ENCODE measurements at regions not wholly inside any gene's neighbourhood (a gene's known extent, or its start where the extent isn't known, plus 50 kb on each side); places are given as distances from the start of the nearest gene placed in this dataset.
"Not testable (repeated sequence)": the region's sequence is repeated elsewhere in the genome, so short reads cannot be mapped to it uniquely, and the experiment has no call there.

DNA sequence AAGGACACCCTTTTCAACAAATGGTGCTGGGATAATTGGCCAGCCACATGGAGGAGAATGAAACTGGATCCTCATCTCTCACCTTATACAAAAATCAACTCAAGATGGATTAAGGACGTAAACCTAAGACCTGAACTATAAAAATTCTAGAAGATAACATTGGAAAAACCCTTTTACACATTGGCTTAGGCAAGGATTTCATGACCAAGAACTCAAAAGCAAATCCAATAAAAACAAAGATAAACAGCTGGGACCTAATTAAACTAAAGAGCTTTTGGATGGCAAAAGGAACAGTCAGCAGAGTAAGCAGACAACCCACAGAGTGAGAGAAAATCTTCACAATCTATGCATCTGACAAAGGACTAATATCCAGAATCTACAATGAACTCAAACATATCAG is 96.9 kb upstream of the BNIP2 start:
- not testable (repeated sequence) for DNase-seq (ENCODE audit: low read depth in 2 of 2)

DNA sequence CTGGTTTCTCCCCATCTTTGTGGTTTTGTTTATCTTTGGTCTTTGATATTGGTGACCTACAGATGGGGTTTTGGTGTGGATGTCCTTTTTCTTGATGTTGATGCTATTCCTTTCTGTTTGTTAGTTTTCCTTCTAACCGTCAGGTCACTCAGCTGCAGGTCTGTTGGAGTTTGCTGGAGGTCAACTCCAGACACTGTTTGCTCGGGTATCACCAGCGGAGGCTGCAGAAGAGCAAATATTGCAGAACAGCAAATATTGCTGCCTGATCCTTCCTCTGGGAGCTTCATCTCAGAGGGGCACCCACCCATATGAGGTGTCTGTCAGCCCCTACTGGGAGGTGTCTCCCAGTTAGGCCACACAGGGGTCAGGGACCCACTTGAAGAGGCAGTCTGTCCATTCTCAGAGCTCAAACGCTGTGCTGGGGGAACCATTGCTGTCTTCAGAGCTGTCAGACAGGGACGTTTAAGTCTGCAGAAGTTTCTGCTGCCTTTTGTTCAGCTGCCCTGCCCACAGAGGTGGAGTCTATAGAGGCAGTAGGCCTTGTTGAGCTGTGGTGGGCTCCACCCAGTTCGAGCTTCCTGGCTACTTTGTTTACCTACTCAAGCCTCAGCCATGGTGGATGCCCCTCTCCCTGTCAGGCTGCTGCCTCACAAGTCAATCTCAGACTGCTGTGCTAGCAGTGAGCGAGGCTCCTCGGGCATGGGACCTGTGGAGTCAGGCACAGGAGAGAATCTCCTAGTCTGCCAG is 94.8 kb upstream of the BNIP2 start:
- DNase-seq (ENCODE audit: low read depth in 2 of 2) = not testable (repeated sequence)

DNA sequence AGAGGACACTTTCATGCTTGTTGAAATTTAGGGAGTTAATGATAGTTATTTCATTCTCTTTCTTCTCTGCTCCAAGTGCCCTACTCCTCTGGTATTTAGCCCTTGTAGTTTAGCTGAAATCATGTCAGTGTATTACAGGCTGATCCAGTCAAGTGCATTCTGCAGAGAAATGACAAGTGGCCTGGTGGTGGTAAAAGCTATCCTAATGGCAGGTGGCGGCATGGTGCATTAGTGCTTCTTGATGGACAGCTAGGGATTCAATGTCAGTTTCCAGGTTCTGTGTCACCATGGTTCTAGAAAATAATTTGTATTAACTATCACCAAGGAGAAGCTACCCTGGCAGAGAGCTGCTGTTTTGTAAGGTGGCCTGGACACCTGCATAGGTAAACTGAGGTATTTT is 90.0 kb upstream of the BNIP2 start:
- no peak for DNase-seq (ENCODE audit: low read depth in 2 of 2)

DNA sequence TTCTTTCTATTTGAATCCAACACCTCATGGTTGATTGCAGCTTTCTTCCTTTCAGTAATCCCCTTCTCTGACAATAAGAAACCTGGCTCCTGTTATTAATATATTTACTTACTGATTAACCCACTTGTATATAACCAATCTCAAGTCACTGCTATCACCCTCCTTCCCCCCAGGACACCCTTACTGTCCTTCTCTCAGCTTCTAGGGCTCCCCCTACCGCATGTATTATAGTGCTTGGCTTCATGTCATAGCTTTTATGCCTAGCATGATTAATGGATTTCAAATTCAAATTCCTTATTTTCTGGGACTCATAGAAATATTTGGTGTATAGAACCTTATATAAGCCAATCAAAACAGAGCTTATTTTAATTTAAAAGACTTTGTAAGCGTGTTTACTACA is 75.7 kb upstream of the BNIP2 start:
- DNase-seq (ENCODE audit: low read depth in 2 of 2) = no peak

DNA sequence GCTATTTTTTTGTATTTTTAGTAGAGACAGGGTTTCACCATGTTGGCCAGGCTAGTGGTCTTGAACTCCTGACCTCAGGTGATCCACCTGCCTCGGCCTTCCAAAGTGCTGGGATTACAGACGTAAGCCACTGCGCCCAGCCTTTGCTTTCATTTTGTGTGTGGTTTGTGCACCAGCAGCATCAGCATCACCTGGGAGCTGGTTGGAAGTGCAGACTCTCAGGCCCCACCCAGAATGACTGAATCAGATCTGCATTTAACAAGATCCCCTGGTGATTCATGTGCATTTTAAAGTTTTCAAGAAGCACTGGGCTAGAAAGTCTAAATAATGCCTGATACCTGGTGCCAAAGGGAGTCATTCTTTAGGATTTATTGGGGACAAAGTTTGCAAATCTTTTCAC is 73.4 kb upstream of the BNIP2 start:
- no peak for DNase-seq (ENCODE audit: low read depth in 2 of 2)

DNA sequence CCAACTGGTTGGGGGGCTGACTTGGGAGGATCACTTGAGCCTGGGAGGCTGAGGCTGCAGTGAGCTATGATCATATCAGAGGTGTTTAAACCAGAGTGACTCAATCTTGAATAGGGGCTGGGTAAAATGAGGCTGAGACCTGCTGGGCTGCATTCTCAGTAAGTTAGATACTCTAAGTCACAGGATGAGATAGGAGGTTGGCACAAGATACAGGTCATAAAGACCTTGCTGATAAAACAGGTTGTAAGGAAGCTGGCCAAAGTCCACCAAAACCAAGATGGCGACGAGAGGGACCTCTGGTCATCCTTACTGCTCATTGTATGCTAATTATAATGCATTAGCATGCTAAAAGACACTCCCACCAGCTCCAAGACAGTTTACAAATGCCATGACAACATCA is 71.1 kb upstream of the BNIP2 start:
- DNase-seq (ENCODE audit: low read depth in 2 of 2) = not testable (repeated sequence)

DNA sequence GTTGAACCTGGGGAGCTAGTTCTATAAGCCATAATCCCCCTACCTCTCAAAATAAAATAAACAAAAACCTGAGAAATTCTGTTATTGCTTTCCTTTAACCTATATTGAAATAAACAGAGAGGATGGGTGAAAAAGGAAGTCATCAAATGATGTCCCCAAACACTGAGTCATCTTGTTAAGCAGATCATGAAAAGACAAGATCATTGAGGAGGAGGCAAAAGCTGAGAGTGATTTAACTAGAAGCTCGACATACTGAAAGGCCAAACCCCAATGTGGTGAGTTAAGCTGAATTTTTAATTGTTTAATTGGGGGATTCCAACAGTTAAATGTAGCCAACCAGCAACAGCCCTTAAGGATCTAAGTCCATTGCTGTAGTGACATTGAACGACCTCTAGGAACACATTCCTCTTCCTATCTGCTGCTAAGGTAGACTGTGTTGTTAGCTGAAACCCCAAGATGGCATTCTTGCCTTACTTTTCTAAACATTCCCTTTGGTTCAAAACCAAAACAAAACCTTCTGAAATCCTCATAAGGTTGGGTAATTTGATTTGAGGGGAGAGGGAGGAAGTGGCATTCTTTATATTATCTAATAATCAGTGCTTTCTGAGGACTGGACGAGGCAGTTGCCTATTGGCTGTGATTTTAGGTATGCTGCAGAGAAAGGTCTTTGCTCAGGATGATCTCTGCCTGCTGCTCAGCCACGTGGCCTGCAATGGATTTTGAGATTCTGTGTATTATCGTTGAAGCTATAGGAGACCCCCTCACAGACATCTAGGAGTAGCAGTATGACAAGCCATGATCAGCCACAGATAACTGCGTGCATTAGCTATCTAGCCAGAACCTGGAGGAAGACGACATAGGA is 62.7 kb upstream of the BNIP2 start:
- DNase-seq (ENCODE audit: low read depth in 2 of 2) = no peak

DNA sequence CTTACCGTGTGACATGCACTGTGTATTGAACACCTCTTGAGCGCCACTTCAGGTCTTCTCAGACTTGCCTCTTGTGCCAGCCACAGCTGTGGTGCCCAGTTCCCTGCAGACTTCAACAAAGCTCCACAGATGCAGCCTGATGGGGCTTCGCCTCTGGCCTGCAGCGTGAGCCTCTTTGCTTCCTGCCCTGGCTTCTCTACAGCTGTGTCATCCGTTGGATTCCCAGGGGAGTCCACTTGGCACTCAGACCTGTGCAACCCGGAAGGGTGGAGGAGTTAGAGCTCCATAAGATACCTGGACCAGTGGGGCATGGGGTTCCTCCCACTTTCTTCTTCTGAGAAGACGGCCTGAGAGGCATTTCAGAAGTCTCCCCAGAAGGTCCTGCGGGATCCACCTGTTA is 57.7 kb upstream of the BNIP2 start:
- no peak for DNase-seq (ENCODE audit: low read depth in 2 of 2)

DNA sequence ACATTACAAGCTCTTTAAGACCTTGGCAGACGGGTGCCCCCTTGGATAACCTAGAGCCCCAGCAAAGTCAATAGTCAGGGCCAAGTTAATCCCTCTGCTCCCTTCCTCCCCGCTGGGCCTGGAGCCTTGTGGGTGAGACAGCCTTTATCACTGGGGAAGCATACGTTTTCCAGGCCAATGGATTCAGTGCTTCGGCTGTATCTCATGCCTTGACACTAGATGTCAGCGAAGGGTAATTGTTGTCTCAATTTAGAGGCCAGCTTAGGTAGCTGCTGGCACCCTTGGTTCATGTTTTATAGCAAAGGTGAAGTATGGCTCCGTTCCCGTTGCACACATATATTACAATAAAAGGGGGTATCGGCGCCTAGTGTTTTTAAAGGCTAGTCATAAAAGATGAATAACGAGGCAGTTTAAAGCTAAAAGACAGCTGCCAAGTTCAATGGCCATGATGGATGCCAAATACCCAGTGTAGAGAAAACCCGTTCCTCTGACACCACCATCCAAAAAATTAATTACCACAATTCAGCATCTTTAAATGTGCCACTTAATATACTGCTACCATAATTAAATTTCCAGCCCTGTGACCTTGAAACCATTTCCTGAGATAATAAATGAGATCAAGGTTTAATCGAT is 52.3 kb upstream of the BNIP2 start:
- DNase-seq (ENCODE audit: low read depth in 2 of 2) = no peak

DNA sequence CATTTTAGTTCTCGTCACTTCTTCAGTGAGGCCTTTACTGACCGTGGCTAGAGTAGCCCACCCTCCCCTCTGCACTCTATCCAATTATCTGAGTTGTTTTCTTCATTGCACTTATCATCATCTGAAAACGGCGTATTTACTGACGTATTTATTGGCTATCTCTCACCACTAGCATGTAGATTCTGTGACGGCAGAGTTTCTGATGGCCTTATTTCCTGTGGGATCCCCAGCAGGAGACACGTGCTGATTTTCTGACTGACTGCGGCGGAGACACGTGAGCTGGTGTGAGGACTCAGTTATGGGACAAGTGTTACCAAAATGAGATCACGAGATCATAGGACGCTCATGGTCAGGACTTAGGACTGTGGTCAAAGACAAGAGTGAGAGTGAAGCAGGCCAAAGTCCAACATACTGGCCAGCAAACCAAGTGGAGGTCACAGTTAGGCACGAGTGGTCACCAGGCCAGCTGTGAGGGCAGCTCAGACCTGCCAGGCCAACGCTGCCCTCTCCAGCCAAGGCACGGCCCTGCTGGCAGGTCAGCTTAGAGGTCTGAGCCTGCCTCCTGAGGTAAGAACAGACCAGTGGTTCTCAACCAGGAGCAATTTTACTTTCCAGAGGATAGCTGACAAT is 50.6 kb upstream of the BNIP2 start:
- DNase-seq (ENCODE audit: low read depth in 2 of 2) = no peak
